Stimulated activated memory B cell treated with anti-CD40 and anti-IgM and Interleukin-4, amounts not matched to agents 10 μg/mL and 1 μg/mL and 100 μg/mL, for 72 hours (primary cell): ENCODE measurements at regions not wholly inside any gene's neighbourhood (a gene's known extent, or its start where the extent isn't known, plus 50 kb on each side); places are given as distances from the start of the nearest gene placed in this dataset.
"Not testable (repeated sequence)": the region's sequence is repeated elsewhere in the genome, so short reads cannot be mapped to it uniquely, and the experiment has no call there.

Experiments used
- ATAC-seq: fragments of 150-1000 bp; cut with Tn5 transposase; 2 replicates; pipeline ENCODE4 v1.10.0; 2021
- H3K27ac Mint-ChIP-seq: one replicate; pipeline ENCODE4 v1.8.0; 2022; ENCODE audit warnings: mild to moderate bottlenecking, mixed read lengths
- H3K27me3 Mint-ChIP-seq: one replicate; pipeline ENCODE4 v1.8.0; 2022; ENCODE audit warnings: mixed read lengths
- H3K36me3 Mint-ChIP-seq: one replicate; pipeline ENCODE4 v1.8.0; 2022; ENCODE audit warnings: mixed read lengths
- H3K4me1 Mint-ChIP-seq: one replicate; pipeline ENCODE4 v1.8.0; 2022; ENCODE audit warnings: mixed read lengths
- H3K4me3 Mint-ChIP-seq: one replicate; pipeline ENCODE4 v1.8.0; 2022; ENCODE audit warnings: mild to moderate bottlenecking, moderate library complexity, mixed read lengths
- H3K9me3 Mint-ChIP-seq: one replicate; pipeline ENCODE4 v1.8.0; 2022; ENCODE audit warnings: mixed read lengths

GRCh38 chr9:34826999-34827538, 117.1 kb upstream of the CCL21 start:
- no peak for ATAC-seq
- H3K27me3 Mint-ChIP-seq: peaks cover 36% of the 10 kb centered on the region
- H3K36me3 Mint-ChIP-seq: no peaks in the 10 kb centered on the region

GRCh38 chr9:34825775-34826174, 115.8 kb upstream of the CCL21 start:
- Mint-ChIP-seq H3K36me3 (no peaks in the 10 kb centered on the region), H3K9me3 (peaks cover 3% of the 10 kb centered on the region), H3K4me1 (no peaks in the 10 kb centered on the region), H3K27me3 (peaks cover 32% of the 10 kb centered on the region), H3K27ac (no peak overlapping the region), H3K4me3 (no peak overlapping the region)
- ATAC-seq: no peak

More at GRCh38 chr9:34826999-34827538, 117.1 kb upstream of the CCL21 start:
- H3K9me3 Mint-ChIP-seq: no peaks in the 10 kb centered on the region
- H3K27ac Mint-ChIP-seq: no peak overlapping the region
- no peaks in the 10 kb centered on the region for H3K4me1 Mint-ChIP-seq
- H3K4me3 Mint-ChIP-seq: no peak overlapping the region

- no peak overlapping the region for H3K27ac Mint-ChIP-seq
- no peak overlapping the region for H3K4me3 Mint-ChIP-seq
- no peaks in the 10 kb centered on the region for H3K4me1 Mint-ChIP-seq
- H3K9me3 Mint-ChIP-seq: peaks cover 9% of the 10 kb centered on the region
- no peak for ATAC-seq
- H3K36me3 Mint-ChIP-seq: no peaks in the 10 kb centered on the region
- peaks cover 27% of the 10 kb centered on the region for H3K27me3 Mint-ChIP-seq
Measured at GRCh38 chr9:34823778-34824177, 113.8 kb upstream of the CCL21 start.

- Mint-ChIP-seq H3K4me1 (peaks cover 5% of the 10 kb centered on the region), H3K27me3 (peaks cover 60% of the 10 kb centered on the region), H3K27ac (no peak overlapping the region), H3K36me3 (no peaks in the 10 kb centered on the region), H3K9me3 (peaks cover 11% of the 10 kb centered on the region), H3K4me3 (no peak overlapping the region)
- ATAC-seq: no peak
Measured at GRCh38 chr9:34810187-34810524, 100.2 kb upstream of the CCL21 start.

GRCh38 chr9:34809504-34810186, 99.7 kb upstream of the CCL21 start:
- H3K4me1 Mint-ChIP-seq: peaks cover 5% of the 10 kb centered on the region
- H3K4me3 Mint-ChIP-seq: no peak overlapping the region
- peaks cover 60% of the 10 kb centered on the region for H3K27me3 Mint-ChIP-seq
- peaks cover 11% of the 10 kb centered on the region for H3K9me3 Mint-ChIP-seq
- H3K27ac Mint-ChIP-seq: no peak overlapping the region
- no peak for ATAC-seq
- H3K36me3 Mint-ChIP-seq: no peaks in the 10 kb centered on the region

- Mint-ChIP-seq H3K9me3 (no peaks in the 10 kb centered on the region), H3K27me3 (peaks cover 38% of the 10 kb centered on the region), H3K4me3 (no peak overlapping the region), H3K36me3 (no peaks in the 10 kb centered on the region), H3K27ac (no peak overlapping the region), H3K4me1 (no peaks in the 10 kb centered on the region)
- no peak for ATAC-seq
Measured at GRCh38 chr9:34802916-34803315, 93.0 kb upstream of the CCL21 start.

- H3K4me1 Mint-ChIP-seq: no peaks in the 10 kb centered on the region
- ATAC-seq: no peak
- H3K27me3 Mint-ChIP-seq: peaks cover 51% of the 10 kb centered on the region
- H3K36me3 Mint-ChIP-seq: no peaks in the 10 kb centered on the region
- H3K27ac Mint-ChIP-seq: no peak overlapping the region
- no peak overlapping the region for H3K4me3 Mint-ChIP-seq
- peaks cover 2% of the 10 kb centered on the region for H3K9me3 Mint-ChIP-seq
Measured at GRCh38 chr9:34797367-34797766, 87.4 kb upstream of the CCL21 start.

GRCh38 chr9:34796924-34797323, 87.0 kb upstream of the CCL21 start:
- no peak overlapping the region for H3K4me3 Mint-ChIP-seq
- H3K9me3 Mint-ChIP-seq: peaks cover 2% of the 10 kb centered on the region
- no peak overlapping the region for H3K27ac Mint-ChIP-seq
- no peaks in the 10 kb centered on the region for H3K36me3 Mint-ChIP-seq
- H3K4me1 Mint-ChIP-seq: no peaks in the 10 kb centered on the region
- no peak for ATAC-seq
- H3K27me3 Mint-ChIP-seq: peaks cover 52% of the 10 kb centered on the region

- no peak overlapping the region for H3K4me3 Mint-ChIP-seq
- peaks cover 2% of the 10 kb centered on the region for H3K9me3 Mint-ChIP-seq
- H3K27ac Mint-ChIP-seq: no peak overlapping the region
Measured at GRCh38 chr9:34793428-34793827, 83.5 kb upstream of the CCL21 start.

GRCh38 chr9:34783951-34784487, 74.1 kb upstream of the CCL21 start:
- H3K27ac Mint-ChIP-seq: no peak overlapping the region
- H3K36me3 Mint-ChIP-seq: no peaks in the 10 kb centered on the region
- peaks cover 13% of the 10 kb centered on the region for H3K27me3 Mint-ChIP-seq
- no peaks in the 10 kb centered on the region for H3K9me3 Mint-ChIP-seq
- H3K4me1 Mint-ChIP-seq: no peaks in the 10 kb centered on the region
- peak; percentile 66 for ATAC-seq
- H3K4me3 Mint-ChIP-seq: no peak overlapping the region

More at GRCh38 chr9:34793428-34793827, 83.5 kb upstream of the CCL21 start:
- Mint-ChIP-seq H3K4me1 (no peaks in the 10 kb centered on the region), H3K27me3 (peaks cover 70% of the 10 kb centered on the region), H3K36me3 (no peaks in the 10 kb centered on the region)
- peak; percentile 64 for ATAC-seq

- H3K27me3 Mint-ChIP-seq: peaks cover 20% of the 10 kb centered on the region
- no peak overlapping the region for H3K4me3 Mint-ChIP-seq
- no peaks in the 10 kb centered on the region for H3K36me3 Mint-ChIP-seq
- no peaks in the 10 kb centered on the region for H3K9me3 Mint-ChIP-seq
- no peak for ATAC-seq
- no peak overlapping the region for H3K27ac Mint-ChIP-seq
- no peaks in the 10 kb centered on the region for H3K4me1 Mint-ChIP-seq
Measured at GRCh38 chr9:34782372-34782771, 72.4 kb upstream of the CCL21 start.

GRCh38 chr9:34777666-34778065, 67.7 kb upstream of the CCL21 start:
- no peak for ATAC-seq
- Mint-ChIP-seq H3K9me3 (peaks cover 9% of the 10 kb centered on the region), H3K4me3 (no peak overlapping the region), H3K36me3 (no peaks in the 10 kb centered on the region), H3K4me1 (no peaks in the 10 kb centered on the region), H3K27ac (no peak overlapping the region), H3K27me3 (peaks cover 47% of the 10 kb centered on the region)

GRCh38 chr9:34773955-34774354, 64.0 kb upstream of the CCL21 start:
- no peaks in the 10 kb centered on the region for H3K36me3 Mint-ChIP-seq
- no peaks in the 10 kb centered on the region for H3K4me1 Mint-ChIP-seq
- H3K27me3 Mint-ChIP-seq: peaks cover 66% of the 10 kb centered on the region
- peaks cover 9% of the 10 kb centered on the region for H3K9me3 Mint-ChIP-seq
- ATAC-seq: no peak
- no peak overlapping the region for H3K4me3 Mint-ChIP-seq
- H3K27ac Mint-ChIP-seq: no peak overlapping the region

GRCh38 chr9:34773306-34773910, 63.5 kb upstream of the CCL21 start:
- no peak overlapping the region for H3K27ac Mint-ChIP-seq
- no peak for ATAC-seq
- no peak overlapping the region for H3K4me3 Mint-ChIP-seq
- no peaks in the 10 kb centered on the region for H3K36me3 Mint-ChIP-seq
- H3K9me3 Mint-ChIP-seq: peaks cover 9% of the 10 kb centered on the region
- H3K4me1 Mint-ChIP-seq: no peaks in the 10 kb centered on the region
- H3K27me3 Mint-ChIP-seq: peaks cover 66% of the 10 kb centered on the region

GRCh38 chr9:34771007-34771406, 61.1 kb upstream of the CCL21 start:
- no peak overlapping the region for H3K4me3 Mint-ChIP-seq
- no peak for ATAC-seq
- no peak overlapping the region for H3K27ac Mint-ChIP-seq
- no peaks in the 10 kb centered on the region for H3K4me1 Mint-ChIP-seq
- H3K9me3 Mint-ChIP-seq: peaks cover 8% of the 10 kb centered on the region
- no peaks in the 10 kb centered on the region for H3K36me3 Mint-ChIP-seq
- H3K27me3 Mint-ChIP-seq: peaks cover 80% of the 10 kb centered on the region

GRCh38 chr9:34767087-34767486, 57.2 kb upstream of the CCL21 start:
- not testable (repeated sequence) for H3K4me3 Mint-ChIP-seq, ATAC-seq, H3K36me3 Mint-ChIP-seq, H3K9me3 Mint-ChIP-seq, H3K4me1 Mint-ChIP-seq, H3K27ac Mint-ChIP-seq
- H3K27me3 Mint-ChIP-seq: peaks cover 49% of the 10 kb centered on the region
